Nephron (organoid): ENCODE measurements at regions not wholly inside any gene's neighbourhood (a gene's known extent, or its start where the extent isn't known, plus 50 kb on each side); places are given as distances from the start of the nearest gene placed in this dataset.

Experiments
- H3K27ac Mint-ChIP-seq, 3 experiments: 2 replicates each; pipeline ENCODE4 v1.8.0; 2020; ENCODE audit warnings: mixed read lengths in 3 of 3, mild to moderate bottlenecking in 2 of 3, moderate library complexity in 1 of 3
- H3K27me3 Mint-ChIP-seq: 2 replicates; pipeline ENCODE4 v1.8.0; 2021; ENCODE audit warnings: low read depth, mild to moderate bottlenecking, moderate library complexity, mixed read lengths
- H3K36me3 Mint-ChIP-seq: 2 replicates; pipeline ENCODE4 v1.8.0; 2020; ENCODE audit warnings: low read depth, mixed read lengths
- H3K4me1 Mint-ChIP-seq: 2 replicates; pipeline ENCODE4 v1.8.0; 2020; ENCODE audit warnings: mixed read lengths
- H3K4me3 Mint-ChIP-seq, 3 experiments: 2 replicates each; pipeline ENCODE4 v1.8.0; 2020; ENCODE audit warnings: mild to moderate bottlenecking in 3 of 3, mixed read lengths in 3 of 3, moderate library complexity in 2 of 3
- H3K9me3 Mint-ChIP-seq: 2 replicates; pipeline ENCODE4 v1.8.0; 2020; ENCODE audit warnings: mixed read lengths
- TF ChIP-seq, protein P1 (sequence below), 3 experiments: fragments of 200-600 bp; sonication (generic); IDR thresholded peaks; one replicate each; pipeline ENCODE4 v1.5.0; 2021; ENCODE audit warnings: antibody characterized with exemption in 3 of 3; ENCODE audit not compliant: unreplicated experiment in 3 of 3

DNA sequence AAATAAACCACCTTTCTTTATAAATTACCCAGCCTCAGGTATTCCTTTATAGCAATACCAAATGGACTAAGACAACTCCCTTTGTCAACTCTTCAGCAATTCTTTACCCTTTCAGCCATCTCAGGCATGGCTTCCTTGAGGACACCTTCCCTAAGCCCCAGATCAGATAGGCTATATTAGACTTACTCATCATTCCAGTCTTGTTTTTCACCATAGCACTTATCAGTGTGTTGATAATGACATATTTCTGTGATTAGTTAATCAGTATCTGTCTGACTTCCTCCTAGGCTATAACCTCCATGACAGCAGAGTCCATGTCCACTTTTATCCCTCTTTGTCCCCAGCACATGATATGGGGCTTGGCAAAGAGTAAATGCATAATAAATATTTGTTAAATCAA, 238.1 kb downstream of the ACTL7B start:
- H3K27ac Mint-ChIP-seq, result no peak overlapping the region
- no peaks in the 10 kb centered on the region for H3K9me3 Mint-ChIP-seq
- H3K4me1 Mint-ChIP-seq, result no peaks in the 10 kb centered on the region
- H3K36me3 Mint-ChIP-seq, result no peaks in the 10 kb centered on the region
- TF ChIP-seq, protein P1, sequence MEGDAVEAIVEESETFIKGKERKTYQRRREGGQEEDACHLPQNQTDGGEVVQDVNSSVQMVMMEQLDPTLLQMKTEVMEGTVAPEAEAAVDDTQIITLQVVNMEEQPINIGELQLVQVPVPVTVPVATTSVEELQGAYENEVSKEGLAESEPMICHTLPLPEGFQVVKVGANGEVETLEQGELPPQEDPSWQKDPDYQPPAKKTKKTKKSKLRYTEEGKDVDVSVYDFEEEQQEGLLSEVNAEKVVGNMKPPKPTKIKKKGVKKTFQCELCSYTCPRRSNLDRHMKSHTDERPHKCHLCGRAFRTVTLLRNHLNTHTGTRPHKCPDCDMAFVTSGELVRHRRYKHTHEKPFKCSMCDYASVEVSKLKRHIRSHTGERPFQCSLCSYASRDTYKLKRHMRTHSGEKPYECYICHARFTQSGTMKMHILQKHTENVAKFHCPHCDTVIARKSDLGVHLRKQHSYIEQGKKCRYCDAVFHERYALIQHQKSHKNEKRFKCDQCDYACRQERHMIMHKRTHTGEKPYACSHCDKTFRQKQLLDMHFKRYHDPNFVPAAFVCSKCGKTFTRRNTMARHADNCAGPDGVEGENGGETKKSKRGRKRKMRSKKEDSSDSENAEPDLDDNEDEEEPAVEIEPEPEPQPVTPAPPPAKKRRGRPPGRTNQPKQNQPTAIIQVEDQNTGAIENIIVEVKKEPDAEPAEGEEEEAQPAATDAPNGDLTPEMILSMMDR (IDR thresholded peaks at IDR 0.05; ENCODE audit: unreplicated experiment in 3 of 3), result no peak
- peaks cover 10% of the 10 kb centered on the region for H3K27me3 Mint-ChIP-seq
- no peak overlapping the region for H3K4me3 Mint-ChIP-seq

DNA sequence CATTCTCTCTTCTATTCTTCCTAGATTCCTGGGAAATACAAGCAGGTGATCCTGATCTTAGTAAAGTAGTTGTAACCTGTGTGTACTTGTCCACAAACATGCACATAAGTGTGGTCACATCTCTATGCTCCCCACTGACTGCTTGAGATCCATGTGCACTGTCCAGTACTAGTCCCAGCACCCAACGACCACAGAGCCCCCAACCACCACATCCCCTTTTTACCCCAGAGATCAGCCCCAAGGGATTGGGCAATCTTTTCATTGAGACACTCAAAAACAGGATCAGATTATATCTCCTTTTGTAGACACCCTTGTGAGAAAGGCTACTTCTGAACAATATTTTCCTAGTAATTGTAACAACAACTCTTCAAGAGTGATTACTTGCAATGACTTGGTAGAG, 240.6 kb downstream of the ACTL7B start:
- Mint-ChIP-seq H3K27me3 (peaks cover 10% of the 10 kb centered on the region), H3K27ac (no peak overlapping the region), H3K36me3 (no peaks in the 10 kb centered on the region), H3K4me1 (no peaks in the 10 kb centered on the region), H3K9me3 (no peaks in the 10 kb centered on the region), H3K4me3 (no peak overlapping the region)
- TF ChIP-seq, protein P1 (IDR thresholded peaks at IDR 0.05; ENCODE audit: unreplicated experiment in 3 of 3), result no peak

DNA sequence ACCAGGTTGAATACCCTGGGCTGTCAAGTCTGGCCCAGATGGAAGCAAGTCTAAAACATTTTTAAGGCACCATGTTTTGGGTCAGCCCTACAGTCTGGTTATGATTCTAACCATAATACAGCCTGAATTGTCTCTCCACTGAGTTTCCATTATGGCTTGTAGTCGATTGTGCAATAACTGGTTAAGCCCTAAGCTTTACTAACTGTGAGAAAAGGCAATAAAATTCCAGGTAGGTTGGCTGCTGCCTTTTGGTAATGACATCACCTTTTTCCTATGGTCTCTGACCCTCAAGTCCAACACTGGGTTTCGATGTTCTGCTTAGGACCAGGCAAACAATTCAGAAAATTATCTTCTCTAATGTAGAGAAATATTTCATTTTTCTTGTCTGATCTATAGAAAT, 243.3 kb downstream of the ACTL7B start:
- Mint-ChIP-seq H3K9me3 (no peaks in the 10 kb centered on the region), H3K27ac (no peak overlapping the region), H3K27me3 (peaks cover 16% of the 10 kb centered on the region), H3K4me1 (no peaks in the 10 kb centered on the region), H3K36me3 (no peaks in the 10 kb centered on the region), H3K4me3 (no peak overlapping the region)
- TF ChIP-seq, protein P1 (IDR thresholded peaks at IDR 0.05; ENCODE audit: unreplicated experiment in 3 of 3), result no peak

DNA sequence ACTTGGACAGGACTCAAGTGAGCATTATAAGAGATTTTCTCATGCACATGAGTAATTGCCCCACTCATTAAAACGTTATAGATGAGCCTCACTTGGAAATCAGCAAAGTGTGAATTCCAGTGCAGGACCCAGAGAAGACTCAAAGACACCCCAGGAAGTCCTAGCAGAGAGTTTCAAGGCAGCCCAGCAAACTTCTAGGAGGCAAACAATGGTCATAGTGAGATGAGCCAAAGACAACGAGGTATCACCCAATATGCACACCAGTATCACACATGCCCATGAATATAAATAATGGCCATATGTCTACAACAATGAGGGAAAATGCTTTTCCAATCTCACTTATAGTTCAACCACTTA, 245.9 kb downstream of the ACTL7B start:
- Mint-ChIP-seq H3K9me3 (no peaks in the 10 kb centered on the region), H3K27ac (no peak overlapping the region), H3K36me3 (no peaks in the 10 kb centered on the region), H3K4me3 (no peak overlapping the region), H3K4me1 (no peaks in the 10 kb centered on the region), H3K27me3 (peaks cover 17% of the 10 kb centered on the region)
- TF ChIP-seq, protein P1 (IDR thresholded peaks at IDR 0.05; ENCODE audit: unreplicated experiment in 3 of 3), result no peak

DNA sequence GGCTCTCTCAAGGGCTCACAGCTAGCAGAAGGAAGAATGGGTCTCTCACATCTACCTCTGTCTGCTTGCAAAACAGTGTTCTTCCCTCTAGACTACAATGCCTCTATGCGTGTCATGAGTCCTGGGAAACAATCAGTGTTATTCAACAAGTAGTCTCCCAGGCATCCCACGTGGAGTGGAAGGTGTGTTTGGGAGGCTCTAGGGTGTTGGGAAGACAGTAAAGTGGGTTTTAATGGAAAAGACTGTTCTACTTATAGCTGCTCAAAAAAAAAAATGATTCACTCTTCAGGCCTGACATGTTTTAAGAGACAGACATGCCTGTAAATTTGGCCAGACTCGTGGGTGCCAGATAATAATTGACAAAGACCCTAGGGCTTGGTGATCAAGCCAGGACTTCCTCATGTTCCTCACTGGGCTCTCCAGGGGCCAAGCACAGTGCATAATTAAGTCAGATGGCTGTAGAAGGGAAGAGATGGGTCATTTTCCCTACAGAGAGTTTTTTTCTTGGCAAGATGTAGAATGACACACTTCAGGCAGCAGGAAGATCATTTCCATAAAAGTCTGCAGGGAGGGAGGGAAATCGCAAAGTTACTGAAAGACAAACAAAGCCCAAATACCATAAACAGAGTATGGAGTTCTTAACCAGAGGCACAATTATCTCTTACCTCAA, 246.4 kb downstream of the ACTL7B start:
- TF ChIP-seq, protein P1 (IDR thresholded peaks at IDR 0.05; ENCODE audit: unreplicated experiment in 3 of 3), result no peak
- Mint-ChIP-seq H3K36me3 (no peaks in the 10 kb centered on the region), H3K9me3 (no peaks in the 10 kb centered on the region), H3K27me3 (peaks cover 12% of the 10 kb centered on the region), H3K27ac (no peak overlapping the region), H3K4me3 (no peak overlapping the region), H3K4me1 (no peaks in the 10 kb centered on the region)

DNA sequence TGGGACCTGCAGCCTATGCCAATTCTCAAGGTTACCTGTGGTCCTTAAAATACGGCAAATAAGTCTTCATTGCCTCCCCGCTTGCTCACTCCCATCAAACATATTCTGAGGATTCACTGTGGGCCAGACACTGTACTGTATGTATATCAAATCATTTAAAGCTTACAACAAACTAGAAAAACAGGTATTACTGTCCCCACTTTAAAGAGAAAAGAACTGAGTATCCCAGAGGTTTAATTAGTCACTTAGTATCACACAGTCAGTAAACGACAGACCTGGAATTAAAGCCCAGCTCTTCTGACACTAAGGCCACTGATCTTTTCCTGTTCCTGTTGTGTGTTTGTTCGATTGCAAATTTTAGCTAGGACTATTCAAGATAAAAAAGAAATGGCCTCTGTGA, 248.2 kb downstream of the ACTL7B start:
- TF ChIP-seq, protein P1 (IDR thresholded peaks at IDR 0.05; ENCODE audit: unreplicated experiment in 3 of 3), result no peak
- H3K4me3 Mint-ChIP-seq, result no peak overlapping the region
- H3K4me1 Mint-ChIP-seq, result no peaks in the 10 kb centered on the region
- no peaks in the 10 kb centered on the region for H3K9me3 Mint-ChIP-seq
- H3K27ac Mint-ChIP-seq, result no peak overlapping the region
- no peaks in the 10 kb centered on the region for H3K36me3 Mint-ChIP-seq
- peaks cover 12% of the 10 kb centered on the region for H3K27me3 Mint-ChIP-seq
